Nephron (organoid): ENCODE measurements at regions not wholly inside any gene's neighbourhood (a gene's known extent, or its start where the extent isn't known, plus 50 kb on each side); places are given as distances from the start of the nearest gene placed in this dataset.

Experiments
- H3K27ac Mint-ChIP-seq, 3 experiments: 2 replicates each; pipeline ENCODE4 v1.8.0; 2020; ENCODE audit warnings: mixed read lengths in 3 of 3, mild to moderate bottlenecking in 2 of 3, moderate library complexity in 1 of 3
- H3K27me3 Mint-ChIP-seq: 2 replicates; pipeline ENCODE4 v1.8.0; 2021; ENCODE audit warnings: low read depth, mild to moderate bottlenecking, moderate library complexity, mixed read lengths
- H3K36me3 Mint-ChIP-seq: 2 replicates; pipeline ENCODE4 v1.8.0; 2020; ENCODE audit warnings: low read depth, mixed read lengths
- H3K4me1 Mint-ChIP-seq: 2 replicates; pipeline ENCODE4 v1.8.0; 2020; ENCODE audit warnings: mixed read lengths
- H3K4me3 Mint-ChIP-seq, 3 experiments: 2 replicates each; pipeline ENCODE4 v1.8.0; 2020; ENCODE audit warnings: mild to moderate bottlenecking in 3 of 3, mixed read lengths in 3 of 3, moderate library complexity in 2 of 3
- H3K9me3 Mint-ChIP-seq: 2 replicates; pipeline ENCODE4 v1.8.0; 2020; ENCODE audit warnings: mixed read lengths
- CTCF ChIP-seq, 3 experiments: fragments of 200-600 bp; sonication (generic); IDR thresholded peaks; one replicate each; pipeline ENCODE4 v1.5.0; 2021; ENCODE audit warnings: antibody characterized with exemption in 3 of 3; ENCODE audit not compliant: unreplicated experiment in 3 of 3

GRCh38 chr13:57970404-57970803 lies 338.9 kb downstream of the PCDH17 start:
- H3K4me1 Mint-ChIP-seq: peaks cover 9% of the 10 kb centered on the region
- no peaks in the 10 kb centered on the region for H3K27me3 Mint-ChIP-seq
- no peak for TF ChIP-seq CTCF (IDR thresholded peaks at IDR 0.05; ENCODE audit: unreplicated experiment in 3 of 3)
- H3K4me3 Mint-ChIP-seq: no peak overlapping the region
- H3K36me3 Mint-ChIP-seq: no peaks in the 10 kb centered on the region
- peak overlapping the region in 2 of 3 experiments; percentile 11 to 14 for H3K27ac Mint-ChIP-seq
- H3K9me3 Mint-ChIP-seq: peaks cover 23% of the 10 kb centered on the region

- Mint-ChIP-seq H3K9me3 (peaks cover 4% of the 10 kb centered on the region), H3K36me3 (no peaks in the 10 kb centered on the region), H3K4me3 (no peak overlapping the region), H3K27ac (no peak overlapping the region), H3K27me3 (peaks cover 3% of the 10 kb centered on the region), H3K4me1 (no peaks in the 10 kb centered on the region)
- no peak for TF ChIP-seq CTCF (IDR thresholded peaks at IDR 0.05; ENCODE audit: unreplicated experiment in 3 of 3)
These were observed 351.2 kb downstream of the PCDH17 start for GRCh38 chr13:57982782-57983181.

GRCh38 chr13:57988276-57988675 lies 356.7 kb downstream of the PCDH17 start:
- H3K4me1 Mint-ChIP-seq: no peaks in the 10 kb centered on the region
- peaks cover 4% of the 10 kb centered on the region for H3K9me3 Mint-ChIP-seq
- no peak overlapping the region for H3K4me3 Mint-ChIP-seq
- no peaks in the 10 kb centered on the region for H3K36me3 Mint-ChIP-seq
- peaks cover 3% of the 10 kb centered on the region for H3K27me3 Mint-ChIP-seq
- no peak overlapping the region for H3K27ac Mint-ChIP-seq
- TF ChIP-seq CTCF (IDR thresholded peaks at IDR 0.05; ENCODE audit: unreplicated experiment in 3 of 3): no peak

GRCh38 chr13:57991041-57991440 lies 359.5 kb downstream of the PCDH17 start:
- no peaks in the 10 kb centered on the region for H3K4me1 Mint-ChIP-seq
- no peak for TF ChIP-seq CTCF (IDR thresholded peaks at IDR 0.05; ENCODE audit: unreplicated experiment in 3 of 3)
- peaks cover 3% of the 10 kb centered on the region for H3K27me3 Mint-ChIP-seq
- no peaks in the 10 kb centered on the region for H3K9me3 Mint-ChIP-seq
- peak overlapping the region in 1 of 3 experiments; percentile 29 for H3K27ac Mint-ChIP-seq
- no peak overlapping the region for H3K4me3 Mint-ChIP-seq
- no peaks in the 10 kb centered on the region for H3K36me3 Mint-ChIP-seq

GRCh38 chr13:57992416-57992815 lies 360.9 kb downstream of the PCDH17 start:
- no peak for TF ChIP-seq CTCF (IDR thresholded peaks at IDR 0.05; ENCODE audit: unreplicated experiment in 3 of 3)
- Mint-ChIP-seq H3K4me3 (no peak overlapping the region), H3K9me3 (no peaks in the 10 kb centered on the region), H3K27ac (no peak overlapping the region), H3K27me3 (no peaks in the 10 kb centered on the region), H3K36me3 (no peaks in the 10 kb centered on the region), H3K4me1 (no peaks in the 10 kb centered on the region)

- Mint-ChIP-seq H3K4me1 (no peaks in the 10 kb centered on the region), H3K36me3 (no peaks in the 10 kb centered on the region), H3K27me3 (no peaks in the 10 kb centered on the region), H3K27ac (no peak overlapping the region), H3K4me3 (no peak overlapping the region), H3K9me3 (no peaks in the 10 kb centered on the region)
- TF ChIP-seq CTCF (IDR thresholded peaks at IDR 0.05; ENCODE audit: unreplicated experiment in 3 of 3): no peak
These were observed 365.2 kb downstream of the PCDH17 start for GRCh38 chr13:57996717-57997116.
